IMR-90 (cell line): ENCODE measurements at regions not wholly inside any gene's neighbourhood (a gene's known extent, or its start where the extent isn't known, plus 50 kb on each side); places are given as distances from the start of the nearest gene placed in this dataset.

ENCODE experiments used
- ATAC-seq: fragments of 200-7000 bp; cut with Tn5 transposase; 2 replicates; pipeline ENCODE4 v1.9.1; 2020; ENCODE audit warnings: low read depth, mild to moderate bottlenecking, moderate library complexity
- BruUV-seq: library from RNA; stranded (reverse); fragments of 400-500 nt; replicated peaks from 2 replicates; lab custom pipeline; 2021; lab: Mats Ljungman, UMichigan
- CTCF ChIA-PET: fragments of 300-600 bp; formaldehyde crosslinking; extraction: SDS; loops from one replicate; lab custom pipeline; 2021; ENCODE audit warnings: antibody characterized with exemption; lab: Yijun Ruan, JAX
- POLR2A ChIA-PET: fragments of 300-600 bp; sonication (Branson Sonifier 250); formaldehyde crosslinking; loops from one replicate; lab custom pipeline; 2022; ENCODE audit warnings: antibody characterized with exemption; ENCODE audit not compliant: unreplicated experiment; lab: Charles Lee
- DNase-seq: peaks from one replicate; pipeline ENCODE4 v3.0.0; 2013
- H2AFZ ChIP-seq: replicated peaks from 2 replicates; pipeline ENCODE3; 2013; ENCODE audit warnings: low read length, mild to moderate bottlenecking; ENCODE audit not compliant: poor library complexity
- H2AK5ac ChIP-seq: 2 replicates; pipeline ENCODE4 v1.6.1; 2013; ENCODE audit warnings: low read depth, low read length, inconsistent platforms
- H2AK9ac ChIP-seq: replicated peaks from 2 replicates; pipeline ENCODE3; 2013; ENCODE audit warnings: mild to moderate bottlenecking, low read depth, low read length, moderate library complexity; ENCODE audit not compliant: poor library complexity
- H2BK120ac ChIP-seq: 2 replicates; pipeline ENCODE4 v1.6.1; 2013; ENCODE audit warnings: low read depth, low read length, inconsistent platforms
- H2BK15ac ChIP-seq: 3 replicates; pipeline ENCODE4 v1.6.1; 2013; ENCODE audit warnings: low read depth, low read length, inconsistent platforms
- H2BK20ac ChIP-seq: 2 replicates; pipeline ENCODE4 v1.6.1; 2013; ENCODE audit warnings: low read depth, mild to moderate bottlenecking, inconsistent platforms, low read length, moderate library complexity
- H2BK5ac ChIP-seq: 2 replicates; pipeline ENCODE4 v1.6.1; 2013; ENCODE audit warnings: mild to moderate bottlenecking, low read depth, low read length, inconsistent platforms; ENCODE audit not compliant: poor library complexity, severe bottlenecking
- H3K14ac ChIP-seq: replicated peaks from 2 replicates; pipeline ENCODE4 v1.6.1; 2013; ENCODE audit warnings: low read depth, low read length, inconsistent platforms
- H3K18ac ChIP-seq: 2 replicates; pipeline ENCODE4 v1.6.1; 2013; ENCODE audit warnings: low read depth, low read length, control low read depth
- H3K23ac ChIP-seq: 2 replicates; pipeline ENCODE4 v1.6.1; 2013; ENCODE audit warnings: low read depth, low read length, inconsistent platforms
- H3K27ac ChIP-seq: 2 replicates; pipeline ENCODE4 v1.5.1; 2013; ENCODE audit warnings: mild to moderate bottlenecking, control low read depth, low read length; ENCODE audit not compliant: insufficient read depth
- H3K27me3 ChIP-seq: 2 replicates; pipeline ENCODE4 v1.6.1; 2013; ENCODE audit warnings: low read length; ENCODE audit not compliant: control insufficient read depth, insufficient read depth
- H3K36me3 ChIP-seq: 2 replicates; pipeline ENCODE4 v1.6.1; 2013; ENCODE audit warnings: low read length, mixed read lengths; ENCODE audit not compliant: control insufficient read depth, insufficient read depth
- H3K4ac ChIP-seq: 2 replicates; pipeline ENCODE4 v1.6.1; 2013; ENCODE audit warnings: low read depth, low read length, inconsistent platforms
- H3K4me1 ChIP-seq: 2 replicates; pipeline ENCODE4 v1.6.1; 2013; ENCODE audit warnings: low read length, mixed read lengths; ENCODE audit not compliant: control insufficient read depth, insufficient read depth
- H3K4me2 ChIP-seq: 2 replicates; pipeline ENCODE4 v1.6.1; 2013; ENCODE audit warnings: low read depth, mild to moderate bottlenecking, control low read depth, low read length, moderate library complexity
- H3K4me3 ChIP-seq: 2 replicates; pipeline ENCODE4 v1.5.1; 2013; ENCODE audit warnings: low read depth, mild to moderate bottlenecking, control low read depth, low read length, moderate library complexity; ENCODE audit not compliant: insufficient read depth
- H3K56ac ChIP-seq: 2 replicates; pipeline ENCODE4 v1.6.1; 2013; ENCODE audit warnings: low read length, inconsistent platforms; ENCODE audit not compliant: insufficient read depth; ENCODE audit errors: extremely low read depth
- H3K79me1 ChIP-seq, 2 experiments: 2 replicates each; pipeline ENCODE4 v1.6.1; 2013; ENCODE audit warnings: low read length in 2 of 2, inconsistent platforms in 1 of 2, low read depth in 1 of 2
- H3K9ac ChIP-seq: 2 replicates; pipeline ENCODE4 v1.6.1; 2013; ENCODE audit warnings: low read depth, low read length, control low read depth
- H3K9me1 ChIP-seq: 2 replicates; pipeline ENCODE4 v1.6.1; 2013; ENCODE audit warnings: low read length, inconsistent platforms; ENCODE audit not compliant: insufficient read depth
- H3K9me3 ChIP-seq: 2 replicates; pipeline ENCODE4 v1.6.1; 2013; ENCODE audit warnings: low read length; ENCODE audit not compliant: control insufficient read depth, insufficient read depth
- H4K20me1 ChIP-seq: 2 replicates; pipeline ENCODE4 v1.6.1; 2013; ENCODE audit warnings: low read length, inconsistent platforms; ENCODE audit not compliant: insufficient read depth
- H4K5ac ChIP-seq: 2 replicates; pipeline ENCODE4 v1.6.1; 2013; ENCODE audit warnings: mild to moderate bottlenecking, low read depth, low read length, control low read depth
- H4K8ac ChIP-seq, 2 experiments: 2 replicates each; pipeline ENCODE4 v1.6.1; 2013; ENCODE audit warnings: low read depth in 2 of 2, low read length in 2 of 2, control low read depth in 1 of 2, inconsistent platforms in 1 of 2
- H4K91ac ChIP-seq: 2 replicates; pipeline ENCODE4 v1.6.1; 2013; ENCODE audit warnings: low read depth, low read length, inconsistent platforms; ENCODE audit not compliant: insufficient read depth
- CEBPB ChIP-seq: IDR thresholded peaks from 2 replicates; pipeline ENCODE4 v1.6.1; 2012; ENCODE audit warnings: low read depth, low read length, improper control_type of control experiment
- RCOR1 ChIP-seq: IDR thresholded peaks from 2 replicates; pipeline ENCODE4 v1.6.1; 2012; ENCODE audit warnings: mild to moderate bottlenecking, low read length, improper control_type of control experiment; ENCODE audit not compliant: insufficient replicate concordance
- WGBS, 2 experiments: methylation state at CpG; one replicate each; pipeline versions ENCODE4 v1.1.5 to v1.1.7; 2013; ENCODE audit warnings: missing lambda C conversion rate in 2 of 2; ENCODE audit not compliant: insufficient read length in 1 of 2; ENCODE audit errors: extremely low coverage in 2 of 2; 5-methylcytosine and 5-hydroxymethylcytosine counted together
- dilution Hi-C: fragments of 300-500 bp; cut with HindIII; formaldehyde crosslinking; loops from one replicate; pipeline ENCODE4 v1.14.3; 2018; ENCODE audit warnings: low sequenced_read_pairs; ENCODE audit not compliant: unreplicated experiment
- in situ Hi-C: fragments of 300-500 bp; cut with MboI; formaldehyde crosslinking; loops from 3 replicates; pipeline ENCODE4 v1.14.3; 2019; ENCODE audit warnings: low sequenced_read_pairs, inconsistent platforms, mixed read lengths
- intact Hi-C: fragments of 100-400 bp; cut with micrococcal nuclease; formaldehyde crosslinking; loops from 2 replicates; pipeline ENCODE4 v1.10.0; 2022

DNA sequence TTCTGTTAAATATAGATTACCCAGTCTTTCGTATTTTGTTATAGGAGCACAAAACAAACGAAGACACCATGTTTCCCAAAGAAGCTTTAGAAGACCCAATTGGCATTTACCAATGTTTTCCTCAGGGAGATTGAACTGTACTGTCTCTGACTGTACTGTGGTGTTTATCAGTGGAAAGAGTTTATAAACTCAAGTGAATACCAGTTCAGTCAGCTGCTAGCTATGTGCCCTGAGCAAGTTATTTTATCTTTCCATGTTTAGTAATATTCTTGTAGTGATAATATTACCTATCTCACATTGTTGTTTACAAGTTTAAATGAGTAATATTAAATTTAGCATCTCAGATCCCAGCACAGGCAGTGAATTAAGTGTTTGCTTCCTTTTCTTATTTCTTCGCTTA is 773.2 kb downstream of the KCNA4 start:
- CTCF ChIA-PET = interaction anchor here (0.7 kb wide), 1 partner anchor 1219 kb away, joined by 5 read pairs; no protein-coding TSS in a partner anchor
- peak overlapping the region; percentile 98 for H2BK5ac ChIP-seq
- no peaks in the 10 kb centered on the region for H3K9me1 ChIP-seq

More for the DNA sequence above, 773.2 kb downstream of the KCNA4 start:
- H3K4me3 ChIP-seq = no peak overlapping the region
- no peaks in the 10 kb centered on the region for H4K20me1 ChIP-seq
- peak overlapping the region; percentile 94; the same call in 1 of the 2 replicates for H2BK20ac ChIP-seq
- H3K9ac ChIP-seq = no peak overlapping the region
- H3K4me2 ChIP-seq = no peak overlapping the region; the same call in 1 of the 2 replicates
- H2BK120ac ChIP-seq = peak overlapping the region; percentile 95
- in situ Hi-C loops = no loop called here
- H4K91ac ChIP-seq = peak overlapping the region; percentile 72; the same call in 1 of the 2 replicates
- dilution Hi-C loops = no loop called here
- H2AK9ac ChIP-seq = no peak overlapping the region
- no TSS peak for BruUV-seq
- peak overlapping the region; percentile 90; the same call in 1 of the 2 replicates for H4K5ac ChIP-seq
- peak overlapping the region; percentile 78 to 93 for H4K8ac ChIP-seq
- TF ChIP-seq CEBPB (no peak), RCOR1 (no peak)
- H3K9me3 ChIP-seq = no peaks in the 10 kb centered on the region
- peak overlapping the region; percentile 99 for H3K18ac ChIP-seq
- DNase-seq (peak; percentile 72), ATAC-seq (peak; percentile 97)
- WGBS, 2 experiments = no CpG with 5 or more reads among the region's 3 CpGs
- peak overlapping the region; percentile 93; the same call in 1 of the 2 replicates for H2AK5ac ChIP-seq
- H3K4ac ChIP-seq = peak overlapping the region; percentile 84
- peaks cover 3% of the 10 kb centered on the region; the same call in 1 of the 2 replicates for H3K4me1 ChIP-seq
- POLR2A ChIA-PET = interaction anchor here (0.6 to 0.9 kb wide), 2 partner anchors 70 to 1847 kb away, joined by 3 read pairs; no protein-coding TSS in a partner anchor
- no peaks in the 10 kb centered on the region for H3K36me3 ChIP-seq
- H3K79me1 ChIP-seq = no peaks in the 10 kb centered on the region
- no peak overlapping the region for H2AFZ ChIP-seq
- intact Hi-C loops = loop anchor here (5.0 to 10.0 kb wide), 2 partner anchors 49 to 676 kb away; no protein-coding TSS in a partner anchor
- peak overlapping the region; percentile 23; the same call in 1 of the 2 replicates for H3K23ac ChIP-seq
- H3K27ac ChIP-seq = peak overlapping the region; percentile 87
- peak overlapping the region; percentile 86; the same call in 2 of the 3 replicates for H2BK15ac ChIP-seq
- 0 out of 2 replicates have a peak overlapping the region, but pooled peaks have one; percentile 53 for H3K56ac ChIP-seq
- H3K27me3 ChIP-seq = no peaks in the 10 kb centered on the region
- peak overlapping the region; percentile 84; the same call in 1 of the 2 replicates for H3K14ac ChIP-seq
